SK-N-SH treated with all-trans-retinoic acid at 6 μM for 48 hours (cell line): ENCODE measurements at regions not wholly inside any gene's neighbourhood (a gene's known extent, or its start where the extent isn't known, plus 50 kb on each side); places are given as distances from the start of the nearest gene placed in this dataset.

Experiments used
- ATAC-seq: fragments of 200-7000 bp; cut with Tn5 transposase; 3 replicates; pipeline ENCODE4 v1.9.1; 2020; ENCODE audit warnings: mild to moderate bottlenecking, moderate library complexity
- BACH2 ChIP-seq: fragments of 250-450 bp; sonication (Bioruptor Pico); IDR thresholded peaks from 2 replicates; pipeline ENCODE4 v1.9.0; 2021; ENCODE audit warnings: mild to moderate bottlenecking, borderline replicate concordance
- CREB5 ChIP-seq: fragments of 250-450 bp; sonication (Bioruptor Pico); IDR thresholded peaks from 2 replicates; pipeline ENCODE4 v1.5.1; 2020; ENCODE audit warnings: low read depth, mild to moderate bottlenecking, moderate library complexity
- CSDC2 ChIP-seq: fragments of 250-450 bp; sonication (Bioruptor Pico); IDR thresholded peaks from 2 replicates; pipeline ENCODE4 v1.5.0; 2020; ENCODE audit warnings: mild to moderate bottlenecking, moderate library complexity
- CSRNP3 ChIP-seq: fragments of 250-450 bp; sonication (Bioruptor Pico); IDR thresholded peaks from 2 replicates; pipeline ENCODE4 v1.5.1; 2021; ENCODE audit warnings: mild to moderate bottlenecking, moderate library complexity
- GLIS3 ChIP-seq: fragments of 250-450 bp; sonication (Bioruptor Pico); IDR thresholded peaks from 2 replicates; pipeline ENCODE4 v1.5.0; 2020; ENCODE audit warnings: mild to moderate bottlenecking, moderate library complexity
- ISL1 ChIP-seq: fragments of 250-450 bp; sonication (Bioruptor Pico); IDR thresholded peaks from 2 replicates; pipeline ENCODE4 v2.1.2; 2022; ENCODE audit warnings: mild to moderate bottlenecking, moderate library complexity
- OSR1 ChIP-seq: fragments of 250-450 bp; sonication (Bioruptor Pico); IDR thresholded peaks from 2 replicates; pipeline ENCODE4 v1.8.0; 2022; ENCODE audit warnings: moderate library complexity, mild to moderate bottlenecking, inconsistent platforms
- PATZ1 ChIP-seq: fragments of 250-450 bp; sonication (Bioruptor Pico); IDR thresholded peaks from 2 replicates; pipeline ENCODE4 v1.8.0; 2020; ENCODE audit warnings: mild to moderate bottlenecking, moderate library complexity, borderline replicate concordance
- POU6F1 ChIP-seq: fragments of 250-450 bp; sonication (Bioruptor Pico); IDR thresholded peaks from 2 replicates; pipeline ENCODE4 v1.8.0; 2021; ENCODE audit warnings: low read depth, mild to moderate bottlenecking, moderate library complexity, borderline replicate concordance
- PPARA ChIP-seq: fragments of 250-450 bp; sonication (Bioruptor Pico); IDR thresholded peaks from 2 replicates; pipeline ENCODE4 v1.5.0; 2020; ENCODE audit warnings: mild to moderate bottlenecking, borderline replicate concordance
- RARB ChIP-seq: fragments of 250-450 bp; sonication (Bioruptor Pico); IDR thresholded peaks from 2 replicates; pipeline ENCODE4 v1.8.0; 2021; ENCODE audit warnings: mild to moderate bottlenecking, moderate library complexity
- SNAI2 ChIP-seq: fragments of 250-450 bp; sonication (Bioruptor Pico); IDR thresholded peaks from 2 replicates; pipeline ENCODE4 v1.5.0; 2020; ENCODE audit warnings: mild to moderate bottlenecking, moderate library complexity
- TOX ChIP-seq: fragments of 250-450 bp; sonication (Bioruptor Pico); IDR thresholded peaks from 2 replicates; pipeline ENCODE4 v1.8.0; 2021; ENCODE audit warnings: mild to moderate bottlenecking, moderate library complexity, borderline replicate concordance
- TSHZ2 ChIP-seq: fragments of 250-450 bp; sonication (Bioruptor Pico); IDR thresholded peaks from 2 replicates; pipeline ENCODE4 v1.5.0; 2020; ENCODE audit warnings: mild to moderate bottlenecking, moderate library complexity
- ZC3H10 ChIP-seq: fragments of 250-450 bp; sonication (Bioruptor Pico); IDR thresholded peaks from 2 replicates; pipeline ENCODE4 v1.5.1; 2021; ENCODE audit warnings: mild to moderate bottlenecking, moderate library complexity
- ZFP3 ChIP-seq: fragments of 250-450 bp; sonication (Bioruptor Pico); IDR thresholded peaks from 2 replicates; pipeline ENCODE4 v1.5.0; 2020; ENCODE audit warnings: mild to moderate bottlenecking, moderate library complexity
- ZNF565 ChIP-seq: fragments of 450-650 bp; formaldehyde crosslinking; conservative IDR thresholded peaks from 2 replicates; pipeline ENCODE4 v1.5.0; 2020; ENCODE audit warnings: low read depth, mild to moderate bottlenecking, moderate library complexity
- ZNF70 ChIP-seq: fragments of 450-650 bp; formaldehyde crosslinking; IDR thresholded peaks from 2 replicates; pipeline ENCODE4 v1.5.0; 2020; ENCODE audit warnings: mild to moderate bottlenecking, moderate library complexity
- ZNF8 ChIP-seq: fragments of 450-650 bp; formaldehyde crosslinking; IDR thresholded peaks from 2 replicates; pipeline ENCODE4 v1.5.0; 2020; ENCODE audit warnings: mild to moderate bottlenecking, moderate library complexity

GRCh38 chr6:781350-781961 is 88.5 kb upstream of the EXOC2 start:
- TF ChIP-seq POU6F1 (CRISPR knock-in tag): no peak
- TF ChIP-seq SNAI2 (CRISPR knock-in tag): no peak
- no peak for TF ChIP-seq OSR1
- no peak for TF ChIP-seq PPARA
- no peak for TF ChIP-seq ZFP3 (CRISPR knock-in tag)
- no peak for TF ChIP-seq CREB5 (CRISPR knock-in tag)
- no peak for TF ChIP-seq BACH2 (CRISPR knock-in tag)
- no peak for TF ChIP-seq RARB (CRISPR knock-in tag)
- TF ChIP-seq TOX (CRISPR knock-in tag): no peak
- no peak for TF ChIP-seq ISL1
- TF ChIP-seq TSHZ2: no peak
- ATAC-seq: no peak

DNA sequence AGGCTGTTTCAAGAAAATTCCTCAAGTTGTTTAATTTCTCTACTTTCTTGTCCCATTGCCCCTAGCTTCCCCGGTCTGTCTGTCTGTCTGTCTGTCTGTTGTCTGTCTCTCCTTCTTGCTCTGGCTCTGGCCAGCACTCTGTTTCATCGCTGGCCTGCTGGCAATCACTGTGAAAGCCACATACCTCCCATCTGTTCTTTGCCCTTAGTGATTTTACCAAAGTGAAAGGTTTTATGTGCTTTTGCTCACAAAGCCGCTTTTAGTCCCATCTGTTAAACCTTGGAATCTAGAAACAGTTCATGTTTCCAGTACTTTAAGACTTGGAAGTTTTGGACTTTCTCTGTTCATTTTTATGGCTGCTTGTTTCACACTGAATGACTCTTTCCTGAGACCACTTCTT is 87.8 kb upstream of the EXOC2 start:
- no peak for TF ChIP-seq PATZ1
- TF ChIP-seq ZNF70 (CRISPR knock-in tag): no peak
- TF ChIP-seq ZNF8 (CRISPR knock-in tag): no peak
- no peak for TF ChIP-seq RARB (CRISPR knock-in tag)
- TF ChIP-seq TSHZ2: no peak
- no peak for TF ChIP-seq ZC3H10 (CRISPR knock-in tag)
- TF ChIP-seq ZNF565 (CRISPR knock-in tag): no peak
- no peak for TF ChIP-seq ISL1
- TF ChIP-seq ZFP3 (CRISPR knock-in tag): no peak
- TF ChIP-seq PPARA: no peak
- no peak for TF ChIP-seq TOX (CRISPR knock-in tag)
- TF ChIP-seq POU6F1 (CRISPR knock-in tag): no peak
- TF ChIP-seq GLIS3: no peak
- no peak for TF ChIP-seq CREB5 (CRISPR knock-in tag)
- TF ChIP-seq CSRNP3: no peak
- no peak for TF ChIP-seq CSDC2
- ATAC-seq: no peak
